ELF-1 (cell line): ENCODE measurements at regions not wholly inside any gene's neighbourhood (a gene's known extent, or its start where the extent isn't known, plus 50 kb on each side); places are given as distances from the start of the nearest gene placed in this dataset.

Experiments used
- DNase-seq: peaks from one replicate; pipeline ENCODE4 v3.0.0-alpha.2; 2016; ENCODE audit warnings: low read depth, low spot score

DNA sequence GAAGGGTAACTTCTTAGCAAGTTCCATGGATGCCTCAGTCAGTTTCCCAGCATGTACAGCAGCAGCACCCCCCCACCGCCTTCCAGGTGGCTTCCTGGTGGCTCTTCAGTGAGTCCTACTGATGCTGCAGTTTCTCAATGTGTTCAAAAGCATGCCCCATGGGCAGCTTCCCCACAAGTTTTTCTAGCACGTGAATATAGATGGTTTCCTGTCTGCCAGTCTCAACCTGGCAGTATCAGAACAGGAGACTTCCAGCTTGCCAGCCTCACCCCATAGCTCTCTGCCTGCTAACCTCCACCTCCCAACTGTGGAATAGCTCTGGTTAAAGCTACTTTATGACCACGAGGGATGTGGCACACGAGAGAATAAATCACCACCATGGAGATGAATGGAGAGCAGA, 188.3 kb upstream of the SLCO3A1 start:
- no peak for DNase-seq

DNA sequence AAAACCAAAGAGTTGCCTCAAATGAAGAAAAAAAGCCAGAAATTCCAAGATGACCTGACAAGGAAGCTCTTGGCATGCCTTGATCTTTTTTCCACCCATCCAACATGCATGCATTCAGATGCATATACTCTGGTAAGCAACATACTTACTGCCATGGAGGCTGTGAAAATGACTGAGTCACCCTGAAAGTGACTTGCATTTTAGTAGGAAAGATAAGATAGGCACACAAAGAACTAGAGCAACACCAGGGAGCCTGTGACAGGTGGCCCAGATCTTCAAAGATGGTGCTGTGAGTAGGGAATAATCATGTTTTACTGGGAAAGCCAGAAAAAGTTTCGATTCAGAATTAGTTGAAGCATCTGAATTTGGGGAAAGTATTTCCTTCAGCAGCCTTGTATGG, 185.1 kb upstream of the SLCO3A1 start:
- no peak for DNase-seq

DNA sequence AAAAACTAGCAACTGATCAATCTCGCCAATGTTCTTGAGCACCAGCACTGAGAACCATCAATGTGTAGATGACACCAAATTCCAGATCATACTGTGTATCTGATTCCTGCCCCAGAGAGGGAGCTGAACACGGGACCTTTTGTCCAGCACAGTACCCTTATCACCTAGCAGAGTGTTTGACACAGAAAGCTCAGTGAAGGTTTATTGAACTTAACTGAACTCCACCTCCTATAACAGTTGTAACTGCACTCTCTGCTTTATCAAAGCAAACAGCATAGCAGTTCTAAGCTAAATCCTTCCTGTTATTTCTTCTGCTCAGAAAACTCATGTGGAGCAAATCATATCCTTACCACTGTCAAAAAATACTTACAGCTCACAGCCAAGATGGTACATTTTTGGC, 183.4 kb upstream of the SLCO3A1 start:
- no peak for DNase-seq

DNA sequence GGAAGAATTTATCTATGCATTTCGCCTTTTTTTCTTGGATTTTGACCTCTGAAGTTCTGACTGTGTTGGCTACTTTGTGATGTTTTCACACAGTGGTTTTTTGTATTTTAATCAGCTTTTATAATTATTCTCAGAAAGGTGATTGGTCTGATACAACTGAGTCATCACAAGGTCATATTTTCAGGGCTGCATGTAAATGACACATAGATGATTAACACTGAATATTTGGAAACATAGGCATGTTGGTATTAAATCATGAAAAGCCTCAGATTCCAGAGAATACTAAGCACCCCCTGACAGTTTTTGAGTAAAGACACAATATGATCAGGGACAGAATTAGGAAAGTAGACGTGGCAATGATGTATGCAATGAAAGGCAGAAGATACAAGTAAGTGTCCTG, 175.5 kb upstream of the SLCO3A1 start:
- DNase-seq: no peak

DNA sequence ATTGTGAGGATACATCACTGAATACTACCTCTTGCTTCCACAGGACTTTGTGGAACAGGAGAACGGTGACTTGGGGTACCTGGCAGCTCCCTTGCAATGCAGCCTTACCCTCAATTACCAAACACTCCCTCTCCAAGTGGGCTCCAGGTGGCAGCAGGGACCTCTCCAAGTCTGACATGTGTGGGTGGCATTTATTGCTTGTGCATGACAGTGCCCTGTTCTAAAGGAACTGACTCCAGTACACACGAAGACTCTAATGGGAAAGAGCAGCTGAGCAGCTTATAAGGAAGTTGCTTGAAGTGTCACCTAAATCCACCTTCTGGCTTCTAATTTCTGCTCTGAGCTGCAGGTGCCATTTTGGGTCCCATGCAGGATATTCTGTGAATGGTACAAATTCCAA, 174.1 kb upstream of the SLCO3A1 start:
- DNase-seq: no peak

DNA sequence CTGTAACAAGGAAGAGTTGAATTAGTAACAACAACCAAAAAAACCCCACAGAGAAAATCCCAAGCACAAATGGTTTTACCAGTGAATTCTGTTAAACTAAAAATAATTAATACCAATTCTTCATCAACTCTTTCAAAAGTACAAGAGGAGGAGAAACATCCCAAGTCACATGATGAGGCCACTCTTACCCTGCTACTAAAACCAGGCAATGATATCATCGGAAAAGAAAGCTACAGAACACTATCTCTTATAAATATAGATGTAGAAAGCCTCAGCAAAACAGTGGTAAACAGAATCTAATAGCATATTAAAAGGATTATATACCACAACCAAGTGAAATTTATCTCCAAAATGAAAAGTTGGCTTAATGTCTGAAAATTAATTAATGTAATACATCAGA, 168.1 kb upstream of the SLCO3A1 start:
- DNase-seq: no peak

DNA sequence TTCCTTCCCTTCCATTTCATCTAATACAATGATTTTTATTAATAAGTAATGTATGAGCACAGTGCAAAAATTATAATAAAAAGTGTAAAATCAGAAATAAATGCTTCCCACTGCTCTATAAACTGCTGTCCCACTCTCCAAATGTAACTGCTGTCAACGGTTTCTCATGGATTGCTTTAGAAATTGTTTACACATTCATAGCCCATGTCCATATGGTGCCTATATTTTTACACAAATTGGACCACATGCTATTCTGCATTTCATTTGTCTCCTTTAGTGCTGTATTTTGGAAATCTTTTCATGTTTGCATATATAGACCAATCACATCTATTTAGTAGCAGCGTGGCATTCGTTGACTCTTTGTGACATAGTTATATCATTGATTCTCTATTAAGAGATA, 164.7 kb upstream of the SLCO3A1 start:
- no peak for DNase-seq

DNA sequence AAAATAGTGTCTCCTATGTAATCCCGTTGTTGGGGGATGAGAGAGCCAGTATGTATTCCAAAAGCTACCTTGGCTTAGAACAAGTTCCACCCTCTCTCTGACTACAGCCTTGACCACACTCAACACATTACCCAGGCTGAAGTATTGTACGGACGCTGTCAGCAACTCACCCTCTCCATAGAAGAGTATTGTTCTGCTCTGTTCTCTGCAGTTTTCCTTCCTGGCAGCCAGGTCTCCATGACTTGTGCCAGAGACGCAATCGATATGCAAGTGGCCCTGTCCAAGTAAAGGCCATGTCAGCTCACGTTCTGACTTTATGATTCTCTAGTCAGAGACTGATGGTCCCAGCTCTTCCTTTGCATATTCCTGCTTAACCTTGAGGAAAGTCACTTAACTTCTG, 164.1 kb upstream of the SLCO3A1 start:
- no peak for DNase-seq

DNA sequence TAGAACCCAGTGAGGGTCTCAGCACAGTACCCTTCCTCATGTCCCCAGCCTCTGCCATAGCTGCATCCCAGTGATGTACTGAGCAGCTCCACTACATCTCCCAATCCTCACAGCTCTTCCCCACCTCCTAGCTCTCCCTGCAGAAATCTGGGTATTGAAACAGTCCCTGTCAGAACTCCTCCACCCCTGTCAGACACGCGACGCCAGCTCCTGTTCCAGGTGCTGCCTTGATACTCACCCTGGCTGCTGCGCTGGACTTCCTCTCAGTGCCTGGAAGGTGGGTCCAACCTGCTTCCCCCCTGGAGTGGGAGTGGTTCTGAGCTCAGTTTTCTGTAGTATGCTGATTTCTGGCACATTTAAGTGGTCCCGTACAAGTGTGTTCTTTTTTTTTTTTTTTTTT, 160.9 kb upstream of the SLCO3A1 start:
- DNase-seq: no peak

DNA sequence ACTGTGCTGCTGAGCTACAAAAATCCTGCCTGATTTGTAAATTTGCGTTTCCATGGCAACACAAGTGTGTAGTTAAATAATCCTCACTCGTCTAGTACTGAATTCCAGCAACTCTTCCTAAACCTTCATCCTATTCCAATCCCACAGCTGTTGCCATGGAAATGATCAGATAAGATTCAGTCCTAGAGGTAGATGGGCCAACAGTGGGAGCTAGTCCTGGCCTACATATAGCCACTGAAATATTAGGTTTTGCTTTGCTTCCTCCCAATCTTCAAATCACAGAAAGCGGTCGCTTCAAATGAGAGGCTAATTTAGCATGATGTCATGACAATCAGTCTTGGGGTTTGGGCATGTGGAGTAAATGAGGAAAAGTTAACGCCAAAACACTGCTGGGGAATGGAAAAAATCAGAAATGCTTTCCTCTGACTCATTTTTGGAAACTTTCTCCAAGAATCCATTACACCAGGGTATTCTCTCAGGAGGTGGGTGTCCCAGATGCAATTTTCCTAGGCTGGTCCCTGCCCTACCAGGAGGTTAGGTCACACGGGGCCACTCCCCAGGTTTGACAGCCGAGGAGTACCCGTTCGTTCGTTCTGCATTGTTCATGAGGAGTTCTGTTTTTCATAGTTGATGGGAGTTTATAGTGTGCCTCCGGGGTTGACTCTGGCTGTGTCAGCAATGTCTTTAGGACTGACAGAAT, 159.2 kb upstream of the SLCO3A1 start:
- no peak for DNase-seq

DNA sequence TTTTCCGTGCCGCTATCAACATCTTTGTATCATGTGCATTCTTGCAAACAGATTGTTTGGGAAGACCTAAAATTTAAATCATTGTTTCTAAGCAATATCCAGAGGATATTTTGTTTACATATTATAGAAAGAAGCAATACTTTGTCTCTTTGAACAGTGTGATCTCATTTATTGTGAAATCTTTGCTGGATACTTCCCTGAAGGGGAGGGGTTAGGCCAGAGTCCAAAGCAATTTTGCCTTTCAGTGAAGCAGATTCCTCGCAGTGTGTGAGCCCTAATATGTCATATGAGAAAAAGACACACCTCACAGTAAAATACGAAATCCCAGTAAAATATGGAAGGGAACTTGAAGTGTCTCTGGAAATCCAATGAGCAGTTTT, 158.7 kb upstream of the SLCO3A1 start:
- DNase-seq: no peak

DNA sequence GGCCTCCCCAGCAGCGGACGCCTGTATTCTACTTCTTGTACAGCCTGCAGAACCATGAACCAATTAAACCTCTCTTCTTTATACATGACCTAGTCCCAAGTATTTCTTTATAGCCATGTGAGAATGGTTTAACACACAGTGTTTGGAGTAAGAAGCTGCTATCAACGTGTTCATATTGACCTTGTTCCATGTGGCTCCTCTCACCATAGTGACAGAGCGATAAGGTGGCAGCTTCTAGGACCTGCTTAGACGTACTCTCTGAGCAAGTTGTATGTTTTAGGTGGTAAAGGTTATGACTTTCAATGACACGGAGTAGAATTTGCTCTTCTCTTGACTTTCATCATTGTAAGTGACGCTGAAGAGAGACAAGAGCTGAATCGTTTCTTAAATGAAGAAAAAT, 157.7 kb upstream of the SLCO3A1 start:
- no peak for DNase-seq

DNA sequence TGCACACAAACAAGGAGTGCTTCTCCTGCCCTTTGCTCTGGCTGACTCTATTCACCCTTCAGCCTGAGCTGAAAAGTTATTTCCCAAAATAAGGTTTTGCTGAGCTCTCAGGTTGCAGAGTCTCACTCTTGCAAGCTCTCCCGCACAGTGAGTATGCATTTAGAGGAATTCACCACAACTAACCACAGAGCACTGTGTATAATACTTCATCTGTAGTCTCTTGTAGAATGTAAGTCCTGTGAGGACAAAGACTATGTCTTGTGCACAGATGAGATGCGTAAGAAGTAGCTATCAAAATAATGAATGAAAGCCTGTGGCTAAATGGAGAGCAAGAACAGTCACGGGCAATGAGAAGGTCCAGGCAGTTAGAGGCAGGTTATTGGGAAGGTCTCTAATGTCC, 156.5 kb upstream of the SLCO3A1 start:
- DNase-seq: no peak

DNA sequence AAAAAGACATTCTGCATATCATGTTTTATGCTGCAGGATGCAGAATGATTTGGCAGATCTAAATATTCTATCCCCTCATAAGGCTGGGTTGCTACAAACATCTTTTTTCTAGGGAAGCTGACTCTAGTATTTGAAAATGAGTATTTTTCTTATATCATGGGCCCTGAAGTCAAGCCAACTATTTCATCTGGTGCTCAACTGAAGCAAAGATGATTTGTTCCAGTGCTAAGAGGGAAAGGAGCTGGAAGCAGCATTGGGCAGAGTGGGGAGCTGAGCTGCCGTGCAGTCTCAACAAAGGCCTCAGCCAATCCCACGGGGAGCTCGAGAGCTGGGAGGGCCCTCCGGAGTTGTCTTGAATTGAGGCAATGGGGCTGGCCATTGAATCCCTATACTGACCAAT, 155.3 kb upstream of the SLCO3A1 start:
- no peak for DNase-seq

DNA sequence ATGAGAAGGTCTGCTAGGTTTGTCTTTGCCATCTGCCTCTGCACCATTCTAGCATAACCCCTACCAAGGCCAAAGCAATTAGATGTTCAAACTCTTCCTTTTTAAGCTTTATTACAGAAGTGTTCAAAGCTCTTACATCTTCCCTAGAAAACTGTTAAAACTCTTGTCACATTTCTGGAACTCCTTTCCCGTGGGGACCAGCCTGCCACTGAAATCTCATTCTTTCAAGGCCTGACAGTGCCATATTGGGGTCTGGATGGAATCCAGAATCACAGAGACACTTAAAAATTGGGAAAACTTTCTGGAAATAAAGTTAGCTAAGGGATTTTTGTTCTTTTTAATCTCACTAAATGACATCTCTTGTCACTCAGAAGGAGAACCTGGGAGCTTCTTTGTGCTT, 153.8 kb upstream of the SLCO3A1 start:
- no peak for DNase-seq

DNA sequence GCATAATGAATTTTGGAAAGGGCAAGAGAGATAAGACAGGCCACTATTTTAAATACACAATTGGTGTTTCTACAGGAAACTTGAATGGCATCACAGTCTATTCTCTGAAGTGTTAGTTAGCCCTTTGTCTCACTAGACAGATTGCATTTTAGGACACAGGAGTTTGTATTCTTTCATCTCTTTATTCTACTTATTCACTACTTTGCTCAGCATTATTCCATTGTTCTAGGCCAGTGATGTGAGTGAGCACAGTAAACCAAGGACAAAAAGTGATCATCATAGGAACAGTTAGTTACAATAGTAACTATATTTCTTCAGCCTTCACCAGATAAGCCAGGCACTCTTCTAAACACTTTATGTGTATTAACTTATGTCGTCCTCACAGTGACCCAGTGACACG, 150.2 kb upstream of the SLCO3A1 start:
- no peak for DNase-seq

DNA sequence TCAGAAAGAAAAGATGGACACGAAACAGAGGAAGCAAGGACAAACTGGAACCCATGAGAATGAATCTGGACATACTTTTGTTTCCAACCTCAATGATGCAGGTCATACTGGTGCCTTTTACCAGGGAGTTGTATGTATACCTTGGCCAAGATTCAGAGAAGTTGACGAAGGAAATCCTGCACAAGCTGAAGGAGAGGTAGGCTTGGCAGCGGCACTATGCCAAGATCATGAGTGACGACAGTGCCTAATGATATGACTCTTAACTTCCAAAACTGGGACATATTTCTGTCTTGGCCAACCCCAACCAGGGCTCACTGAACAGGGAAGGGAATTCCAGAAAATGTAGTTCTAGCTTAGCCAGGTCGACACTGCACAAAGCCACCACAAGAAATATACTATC, 149.2 kb upstream of the SLCO3A1 start:
- no peak for DNase-seq

DNA sequence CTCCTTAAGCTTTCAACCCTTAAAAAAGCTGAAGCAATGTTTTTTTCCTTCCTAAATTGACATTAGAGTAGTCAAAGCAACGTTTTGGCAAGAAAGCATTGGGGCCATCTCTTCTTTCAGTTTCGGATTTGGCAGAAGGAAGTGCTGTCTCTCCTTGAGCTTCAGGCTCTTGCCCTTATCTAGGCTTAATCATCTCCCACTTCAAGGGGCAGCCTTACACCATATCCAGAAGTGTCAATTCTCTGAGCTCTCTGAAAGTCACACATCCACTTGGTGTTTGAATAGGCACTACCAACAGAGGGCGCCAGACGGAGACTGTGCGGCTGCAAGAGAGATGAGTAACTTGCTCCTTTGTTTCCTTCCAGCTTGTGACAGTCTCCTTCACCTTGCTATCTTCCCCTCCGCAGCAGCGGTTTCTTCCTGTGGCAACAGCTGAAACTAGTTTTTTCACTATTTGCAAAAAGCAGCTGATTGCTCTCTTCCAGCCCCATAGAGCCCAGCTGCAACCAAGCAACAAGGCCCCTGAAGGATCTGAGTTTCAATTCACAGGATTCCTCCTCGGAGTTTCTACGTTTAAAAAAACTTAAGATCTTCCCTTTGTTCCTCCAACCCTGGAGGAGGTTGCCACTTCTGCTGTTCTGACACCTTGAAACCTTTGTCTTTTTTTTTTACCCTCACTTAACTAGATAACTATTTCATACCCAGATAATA, 147.0 kb upstream of the SLCO3A1 start:
- peak; percentile 83 for DNase-seq

DNA sequence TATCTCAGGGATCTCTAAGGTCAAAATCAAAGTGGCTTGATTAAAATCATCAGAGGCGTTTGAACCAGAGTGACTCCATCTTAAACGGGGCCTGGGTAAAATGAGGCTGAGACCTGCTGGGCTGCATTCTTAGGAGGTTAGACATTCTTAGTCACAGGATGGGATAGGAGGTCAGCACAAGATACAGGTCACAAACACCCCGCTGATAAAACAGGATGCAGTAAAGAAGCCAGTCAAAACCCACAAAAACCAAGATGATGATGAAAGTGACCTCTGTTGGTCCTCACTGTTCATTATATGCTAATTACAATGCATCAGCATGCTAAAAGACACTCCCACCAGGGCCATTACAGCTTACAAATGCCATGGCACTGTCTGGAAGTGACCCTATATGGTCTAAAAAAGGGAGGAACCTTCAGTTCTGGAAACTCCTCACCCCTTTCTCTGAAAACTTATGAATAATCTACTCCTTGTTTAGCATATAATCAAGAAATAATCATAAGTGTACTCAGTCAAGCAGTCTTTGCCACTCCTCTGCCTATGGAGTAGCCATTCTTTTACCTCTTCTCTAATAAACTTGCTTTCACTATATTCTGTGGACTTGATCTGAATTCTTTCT, 143.3 kb upstream of the SLCO3A1 start:
- DNase-seq: peak; percentile 10

DNA sequence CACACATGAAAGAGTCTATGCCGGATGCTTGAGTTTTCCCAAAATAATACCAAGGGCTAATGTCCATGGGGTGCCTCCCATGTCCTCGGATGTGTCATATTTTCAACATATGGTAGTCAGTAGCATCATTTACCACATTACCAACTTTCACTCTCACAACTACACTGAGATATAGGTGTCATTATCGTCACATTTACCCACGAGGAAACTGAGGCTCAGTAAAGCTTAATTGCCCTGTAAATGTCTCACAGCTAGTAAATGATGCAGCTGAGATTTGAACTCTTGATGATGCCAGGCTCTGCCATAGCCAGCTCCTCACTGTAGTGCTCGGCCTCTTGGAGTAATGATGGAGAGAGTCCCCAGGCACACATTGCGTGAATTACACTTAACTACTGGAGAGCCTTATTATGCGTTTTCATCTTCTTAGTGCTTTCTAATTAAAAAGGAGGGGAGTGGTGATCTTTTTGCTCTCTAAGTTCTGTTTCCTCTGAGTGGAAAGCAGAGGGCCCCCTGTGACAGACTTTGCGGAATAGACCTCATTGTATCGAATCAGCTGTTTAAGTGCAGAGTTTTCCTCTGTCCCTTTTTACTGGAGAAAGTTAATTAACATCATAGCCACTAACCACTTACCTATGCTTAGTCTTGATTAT, 142.0 kb upstream of the SLCO3A1 start:
- DNase-seq: no peak

DNA sequence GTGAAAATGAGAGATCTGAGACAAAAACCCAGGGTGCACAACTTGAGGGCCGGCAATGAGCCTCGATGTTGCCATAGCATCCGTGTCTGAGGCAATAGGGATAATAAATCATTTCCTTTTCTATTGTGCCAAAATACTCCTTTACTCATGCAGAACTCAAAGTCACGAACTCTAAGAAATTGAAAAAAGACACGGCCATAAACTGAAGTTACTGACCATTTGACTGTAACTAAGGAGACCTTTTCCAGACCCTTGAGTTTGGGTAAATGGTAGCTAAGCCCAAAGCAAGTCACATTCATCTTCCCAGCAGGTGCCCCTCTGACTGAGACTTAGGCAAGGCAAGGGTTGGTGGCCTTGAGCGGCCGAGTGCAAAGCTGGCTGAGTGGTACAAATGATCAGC, 141.2 kb upstream of the SLCO3A1 start:
- no peak for DNase-seq

DNA sequence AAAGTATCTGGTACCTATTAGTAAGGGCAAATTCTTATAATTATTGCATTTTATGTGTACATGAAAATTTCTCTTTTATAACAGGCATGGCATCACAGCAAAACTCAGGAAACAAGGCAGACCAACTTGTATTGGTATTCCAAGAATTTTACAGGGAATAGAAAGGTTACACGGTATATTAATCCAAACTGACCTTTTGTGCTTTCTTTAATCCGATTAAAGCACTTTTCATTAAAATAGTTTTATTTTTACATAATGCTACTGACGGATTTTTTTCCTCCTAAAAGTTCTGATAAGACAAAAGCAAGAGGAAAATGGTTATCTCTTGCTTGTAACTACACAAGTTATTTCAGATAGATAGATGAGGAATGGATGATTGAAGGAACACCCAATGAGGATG, 137.0 kb upstream of the SLCO3A1 start:
- no peak for DNase-seq

DNA sequence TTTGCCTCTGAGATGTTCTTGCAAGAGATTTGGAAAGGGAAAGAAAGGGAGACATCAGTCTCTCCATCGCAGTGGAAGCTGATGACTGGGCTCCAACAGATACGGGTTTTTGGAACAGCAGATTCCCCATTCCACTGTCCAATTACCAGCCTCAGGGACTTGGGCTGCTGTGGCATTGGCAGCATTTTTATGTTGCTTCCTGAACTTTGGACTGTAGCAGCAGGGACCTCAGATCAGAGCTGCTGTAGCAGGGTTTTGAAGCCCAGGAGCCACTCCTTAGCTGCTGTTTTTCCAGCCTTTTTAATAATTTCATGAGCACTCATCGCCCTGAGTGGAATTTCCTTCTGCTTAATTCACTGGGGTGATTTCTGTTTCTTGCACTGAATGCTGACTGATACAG, 135.7 kb upstream of the SLCO3A1 start:
- no peak for DNase-seq
